ENCODE measurements at regions not wholly inside any gene's neighbourhood (a gene's known extent, or its start where the extent isn't known, plus 50 kb on each side); places are given as distances from the start of the nearest gene placed in this dataset.

- TF ChIP-seq POLR2A (IDR thresholded peaks at IDR 0.05; ENCODE audit: low read depth, low read length) = no peak
- TF ChIP-seq TAF1 (IDR thresholded peaks at IDR 0.05; ENCODE audit: borderline replicate concordance, low read depth, low read length) = no peak
- no peak for TF ChIP-seq POLR2AphosphoS5 (IDR thresholded peaks at IDR 0.05; ENCODE audit: low read depth, low read length)
These were observed 129.8 kb downstream of the SATB1 start for GRCh38 chr3:18295171-18295920.

All from GM12892 (cell line).